GM19463 (cell line): ENCODE measurements at regions not wholly inside any gene's neighbourhood (a gene's known extent, or its start where the extent isn't known, plus 50 kb on each side); places are given as distances from the start of the nearest gene placed in this dataset.
"Not testable (repeated sequence)": the region's sequence is repeated elsewhere in the genome, so short reads cannot be mapped to it uniquely, and the experiment has no call there.

Experiments used
- ATAC-seq: cut with Tn5 transposase; IDR thresholded peaks from one replicate; pipeline ENCODE4 v1.9.1; 2021; ENCODE audit warnings: mild to moderate bottlenecking, moderate library complexity; ENCODE audit not compliant: unreplicated experiment

DNA sequence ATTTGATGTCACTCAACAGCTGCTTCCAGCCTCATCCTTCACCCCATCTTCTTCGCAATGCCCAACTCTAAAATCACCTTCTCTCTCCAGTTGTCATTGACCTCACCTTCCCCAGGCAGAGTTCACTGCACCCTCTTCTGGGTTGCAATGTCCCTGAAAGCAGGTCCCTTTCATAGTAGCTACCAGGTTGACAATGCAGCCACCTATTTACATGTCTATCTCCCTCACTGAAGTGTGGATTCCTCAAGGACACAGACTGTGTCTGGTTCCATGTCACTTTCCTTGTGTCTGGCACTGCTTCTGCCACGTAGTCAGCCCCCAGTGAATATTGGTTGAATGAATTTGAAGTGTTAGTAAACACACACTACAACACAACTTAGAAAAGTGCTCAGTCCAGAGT, 445.5 kb upstream of the WWC1 start:
- ATAC-seq, result no peak

DNA sequence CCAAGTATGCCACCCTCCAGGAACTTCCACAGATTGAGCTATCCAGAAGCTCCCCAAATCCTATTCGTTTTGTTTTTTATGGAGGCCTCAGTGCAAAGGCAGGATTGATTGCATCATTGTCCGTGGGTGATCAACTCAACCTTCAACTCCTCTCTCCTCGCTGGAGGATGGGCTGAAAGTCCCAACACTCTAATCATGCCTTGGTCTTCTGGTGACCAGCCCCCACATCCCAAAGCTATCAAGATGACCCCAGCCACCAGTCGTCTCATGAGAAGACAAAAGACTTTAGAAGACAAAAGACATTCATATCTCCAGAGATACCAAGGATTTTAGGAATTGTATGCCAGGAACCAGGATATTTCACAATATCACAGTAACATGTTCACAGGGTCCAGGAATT, 441.6 kb upstream of the WWC1 start:
- ATAC-seq, result no peak

DNA sequence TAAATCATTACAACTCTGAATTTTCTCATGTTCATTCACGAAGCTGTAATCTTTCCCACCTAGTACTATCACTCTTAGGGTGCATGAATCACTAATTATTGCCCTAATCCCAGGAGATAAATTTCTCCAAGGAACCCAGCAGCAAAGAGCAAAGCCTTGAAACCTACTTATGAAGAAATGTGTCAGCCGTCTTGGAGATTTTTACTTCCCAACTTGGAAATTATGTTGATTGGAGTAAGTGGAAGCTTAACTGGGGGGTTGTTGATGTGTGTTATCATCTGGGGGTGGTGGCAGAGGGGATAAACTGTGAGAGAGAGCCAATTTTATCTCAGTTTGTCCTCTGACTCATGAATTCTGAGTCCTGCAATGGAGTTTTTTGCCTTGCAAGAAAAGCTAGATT, 440.5 kb upstream of the WWC1 start:
- ATAC-seq, result no peak

DNA sequence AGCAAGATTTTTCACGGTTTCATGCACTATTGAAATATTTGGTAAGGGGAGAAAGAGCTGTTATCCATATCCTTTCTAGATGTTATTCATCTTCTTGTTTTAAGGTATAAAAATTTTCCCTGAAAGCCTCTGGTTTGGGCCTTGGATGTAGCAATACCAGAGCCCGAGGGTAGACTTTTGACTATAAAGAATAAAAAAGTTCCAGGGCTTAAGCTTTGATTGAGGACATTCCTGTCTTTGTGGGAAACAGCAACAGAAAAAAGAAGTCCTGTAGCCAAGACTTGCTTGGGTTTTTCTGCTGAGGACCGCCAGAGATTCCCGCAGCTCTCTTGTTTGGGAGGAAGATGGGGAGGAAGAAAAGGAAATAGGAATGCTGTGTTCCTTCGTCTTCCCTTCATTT, 440.0 kb upstream of the WWC1 start:
- ATAC-seq, result no peak

DNA sequence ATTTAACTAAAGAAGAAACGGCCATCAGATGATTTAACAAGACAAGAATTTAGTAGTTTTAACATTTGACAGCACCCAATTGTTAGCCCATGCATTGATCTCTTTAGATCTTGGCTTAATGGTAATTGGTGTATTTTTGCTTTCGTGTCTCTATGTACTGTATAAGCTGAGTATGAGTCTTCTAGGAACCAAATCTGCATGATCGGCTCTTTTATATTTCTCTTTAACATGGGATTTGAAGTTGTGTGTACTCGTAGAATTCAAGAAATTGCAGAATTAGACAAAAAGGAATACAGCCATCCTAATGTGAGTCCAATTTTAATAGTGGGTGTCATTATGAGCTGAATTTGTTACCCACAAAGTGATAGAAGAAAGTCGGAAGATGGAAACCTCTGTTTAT, 438.9 kb upstream of the WWC1 start:
- no peak for ATAC-seq

DNA sequence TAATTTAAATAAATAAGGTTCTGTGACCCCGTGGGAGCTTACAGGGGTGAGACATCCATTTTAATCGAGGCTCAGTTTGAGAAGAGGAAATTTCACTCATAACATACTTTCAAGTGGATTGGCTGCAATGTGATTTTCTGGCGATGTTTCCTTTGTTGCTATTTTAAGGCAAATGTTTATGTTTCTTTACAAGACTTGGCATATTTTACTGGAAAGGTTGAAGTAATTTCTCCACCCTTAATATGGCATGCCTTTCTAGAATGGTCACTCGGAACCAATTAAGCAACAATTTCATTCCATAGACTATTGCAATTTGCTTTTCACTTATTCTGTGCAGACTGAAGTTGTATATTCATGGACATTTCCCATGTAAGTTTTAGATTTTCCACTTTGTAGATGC, 438.0 kb upstream of the WWC1 start:
- no peak for ATAC-seq

DNA sequence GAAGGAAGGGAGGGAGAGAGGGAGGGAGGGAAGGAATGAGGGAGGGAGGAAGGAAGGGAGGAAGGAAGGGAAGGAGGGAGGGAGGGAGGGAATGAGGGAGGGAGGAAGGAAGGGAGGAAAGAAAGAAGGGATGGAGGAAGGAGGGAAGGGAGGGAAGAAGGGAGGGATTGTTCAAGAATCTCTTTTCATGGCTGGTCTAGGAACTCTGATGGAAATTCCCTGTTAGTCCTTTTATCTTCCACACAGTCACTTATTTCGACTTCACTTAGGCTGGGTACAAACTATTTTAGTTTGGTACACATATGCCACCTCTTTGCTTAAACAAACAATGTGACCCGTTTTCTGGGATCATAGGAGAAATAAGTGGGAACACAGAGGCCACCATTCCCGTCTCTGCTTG, 435.6 kb upstream of the WWC1 start:
- no peak for ATAC-seq

DNA sequence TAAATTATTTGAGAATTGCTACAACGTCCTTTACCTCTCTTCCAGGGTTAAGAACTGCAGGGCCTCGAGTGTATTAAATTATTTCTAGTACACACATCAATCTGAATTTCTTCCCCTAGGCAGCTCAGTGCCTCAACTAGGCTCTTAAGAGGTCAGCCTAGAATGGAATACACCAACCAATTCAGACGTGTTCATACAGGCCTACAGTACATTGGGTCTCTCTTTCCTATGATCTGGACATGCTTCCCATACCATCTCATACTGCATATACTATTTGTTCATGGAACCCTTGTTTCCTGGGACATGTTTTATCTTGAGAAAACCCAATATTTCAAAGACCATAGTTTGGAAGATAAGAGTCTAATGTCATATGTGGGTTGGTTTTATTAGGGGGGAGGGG, 434.1 kb upstream of the WWC1 start:
- ATAC-seq, result no peak

DNA sequence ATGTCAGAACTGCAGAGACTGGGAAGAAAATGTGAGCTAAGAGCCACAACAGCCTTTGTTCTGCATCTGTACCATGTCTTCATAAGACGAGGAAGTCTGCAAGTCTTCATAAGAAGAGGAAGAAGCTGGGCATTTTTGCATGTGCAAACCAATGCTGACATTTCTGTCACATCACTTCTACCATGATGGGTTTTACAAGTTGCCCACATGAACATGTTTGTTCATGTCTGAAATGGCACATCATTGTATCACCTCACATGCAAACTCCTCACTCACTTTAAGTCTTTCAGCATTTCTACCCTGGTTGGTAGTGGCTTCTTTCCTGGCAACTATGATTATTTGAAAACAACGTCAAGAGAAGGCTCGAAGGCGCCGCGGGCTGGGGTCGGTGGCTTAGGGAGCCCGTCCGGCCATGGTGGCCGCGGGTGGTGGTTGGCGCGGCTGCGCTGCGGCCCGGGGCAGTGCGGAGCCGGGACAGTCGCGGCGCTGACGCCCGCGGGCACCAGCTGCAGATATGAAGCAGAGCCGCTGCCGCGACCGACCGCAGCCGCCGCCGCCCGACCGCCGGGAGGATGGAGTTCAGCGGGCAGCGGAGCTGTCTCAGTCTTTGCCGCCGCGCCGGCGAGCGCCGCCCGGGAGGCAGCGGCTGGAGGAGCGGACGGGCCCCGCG, 433.1 kb upstream of the WWC1 start:
- ATAC-seq, result not testable (repeated sequence)

DNA sequence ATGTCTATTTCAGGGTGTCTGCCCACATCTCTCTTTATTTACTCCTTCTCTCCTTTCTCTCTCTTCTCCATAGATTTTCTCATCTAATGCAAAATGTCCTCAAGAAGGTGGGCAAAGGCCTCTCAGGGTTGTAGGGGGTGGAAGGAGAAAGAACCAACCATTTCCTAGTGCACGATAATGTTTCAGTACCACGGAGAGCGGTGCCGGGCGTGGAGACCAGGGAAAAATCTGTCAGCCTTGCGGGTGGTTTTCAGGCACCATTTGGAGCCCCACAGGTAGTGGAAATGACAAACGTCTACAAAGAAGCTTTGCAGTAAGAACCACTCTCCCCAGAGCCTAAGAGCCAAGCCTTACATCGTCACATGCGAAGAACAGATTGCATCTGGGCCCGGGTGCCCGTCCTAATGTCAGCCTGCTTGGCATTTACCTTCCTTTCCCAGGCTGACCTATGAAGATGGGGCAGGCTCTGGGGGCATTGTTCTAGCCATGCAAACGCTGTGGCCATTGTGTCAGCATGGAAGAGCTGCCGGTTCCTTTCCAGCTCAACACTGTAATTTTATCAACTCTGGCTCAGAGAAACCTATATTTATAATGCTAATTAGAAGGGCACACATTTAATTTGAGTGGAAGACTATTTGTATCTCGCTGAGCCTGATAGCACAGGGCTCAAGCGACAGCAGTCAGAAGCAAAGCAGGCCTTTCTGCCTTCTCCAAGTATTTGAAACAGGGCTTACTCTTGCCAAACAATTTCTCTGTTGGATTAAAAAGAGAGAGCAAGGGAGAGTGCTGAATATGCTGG, 430.1 kb upstream of the WWC1 start:
- ATAC-seq, result no peak

DNA sequence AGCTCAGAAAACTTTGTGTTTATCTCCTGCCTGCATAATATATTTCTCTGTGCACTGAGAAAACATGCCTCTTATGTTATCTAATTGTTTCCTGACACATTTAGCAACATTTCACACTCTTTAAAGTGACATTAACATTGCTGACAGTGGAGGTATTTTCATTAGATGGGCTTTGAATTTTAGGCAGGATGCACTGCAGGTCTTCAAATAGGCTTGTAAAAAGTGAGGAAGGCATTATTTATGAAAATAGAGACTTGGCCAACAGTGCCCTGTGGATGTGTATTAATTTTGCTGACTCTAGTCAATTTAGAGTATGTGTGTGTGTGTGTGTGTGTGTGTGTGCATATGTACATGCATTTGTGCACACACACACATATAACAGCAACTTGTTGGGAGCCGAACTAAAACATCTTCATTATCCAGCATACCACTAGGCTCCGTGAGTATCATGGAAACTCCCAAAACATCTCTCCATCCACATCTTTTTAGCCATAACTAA, 429.5 kb upstream of the WWC1 start:
- no peak for ATAC-seq

DNA sequence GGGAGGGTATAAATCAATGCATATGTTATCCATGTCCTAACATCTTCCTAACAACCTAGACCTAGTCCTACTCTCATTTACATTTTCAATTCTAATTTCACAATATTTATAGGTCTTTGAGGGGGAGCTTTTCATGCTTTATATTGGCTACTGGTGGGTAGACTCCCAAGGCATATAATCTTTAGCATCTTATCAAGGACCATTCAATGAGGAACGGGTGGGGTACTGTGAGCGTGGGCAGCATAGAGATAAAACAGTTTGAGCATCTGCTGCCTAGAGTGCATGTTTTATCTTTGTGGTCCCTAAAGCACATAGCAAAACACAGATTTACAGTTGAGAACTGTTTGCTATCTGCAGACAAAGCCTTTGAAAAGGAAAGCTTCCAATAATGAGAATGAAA, 427.6 kb upstream of the WWC1 start:
- no peak for ATAC-seq

DNA sequence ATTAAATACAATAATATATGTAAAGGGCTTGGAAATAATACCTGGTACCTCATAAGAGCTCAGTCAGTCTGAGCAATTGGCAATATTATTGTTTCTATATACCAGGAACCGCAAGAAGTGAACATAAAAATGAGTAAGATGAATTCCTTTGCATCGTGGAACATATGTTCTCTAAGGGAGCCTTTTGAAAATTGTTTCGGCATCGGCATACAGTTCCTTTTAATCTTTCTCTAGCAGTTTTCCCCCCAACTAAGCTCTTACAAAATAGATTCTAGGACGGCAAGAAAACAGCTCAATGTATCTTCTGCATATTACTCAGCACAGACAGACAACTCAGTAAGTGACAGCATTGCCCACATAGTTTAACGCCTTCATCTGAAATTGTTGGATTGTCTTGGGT, 426.6 kb upstream of the WWC1 start:
- no peak for ATAC-seq

DNA sequence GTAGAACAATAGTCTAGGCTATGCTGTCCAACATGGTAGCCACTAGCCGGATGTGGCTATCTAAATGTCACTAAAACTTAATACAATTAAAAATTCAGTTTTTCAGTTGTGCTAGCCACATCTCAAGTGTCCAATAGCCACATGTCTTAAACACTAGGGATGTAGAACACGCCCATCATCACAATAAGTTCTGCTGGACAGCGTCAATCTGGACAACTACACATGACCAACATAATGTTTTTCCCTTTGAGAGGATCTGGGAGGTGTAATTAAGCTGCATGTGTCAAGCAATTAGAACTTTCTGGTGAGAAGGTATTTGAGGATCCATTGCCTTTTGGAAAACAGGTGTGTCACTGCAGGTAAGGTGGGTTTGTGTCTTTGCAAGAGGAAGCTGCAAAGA, 424.6 kb upstream of the WWC1 start:
- ATAC-seq, result no peak

DNA sequence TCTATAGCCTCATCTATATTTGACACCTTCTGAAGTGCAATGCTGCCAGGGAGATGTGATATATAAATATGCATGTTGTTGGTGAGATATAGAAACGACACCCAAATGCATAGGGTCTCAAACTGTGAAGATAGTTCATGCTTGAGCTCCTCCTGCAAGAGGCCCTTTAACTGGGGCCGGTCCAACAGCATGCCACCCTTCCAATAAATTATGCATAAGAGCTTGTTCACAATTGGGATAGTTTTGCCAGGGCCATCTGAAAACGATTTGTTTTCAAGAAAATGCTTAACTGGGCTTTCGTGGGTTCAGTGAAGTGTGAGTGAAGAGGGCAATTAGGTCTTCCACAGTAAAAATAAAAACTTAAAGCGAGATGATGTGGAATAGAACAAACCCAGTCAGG, 424.2 kb upstream of the WWC1 start:
- no peak for ATAC-seq

DNA sequence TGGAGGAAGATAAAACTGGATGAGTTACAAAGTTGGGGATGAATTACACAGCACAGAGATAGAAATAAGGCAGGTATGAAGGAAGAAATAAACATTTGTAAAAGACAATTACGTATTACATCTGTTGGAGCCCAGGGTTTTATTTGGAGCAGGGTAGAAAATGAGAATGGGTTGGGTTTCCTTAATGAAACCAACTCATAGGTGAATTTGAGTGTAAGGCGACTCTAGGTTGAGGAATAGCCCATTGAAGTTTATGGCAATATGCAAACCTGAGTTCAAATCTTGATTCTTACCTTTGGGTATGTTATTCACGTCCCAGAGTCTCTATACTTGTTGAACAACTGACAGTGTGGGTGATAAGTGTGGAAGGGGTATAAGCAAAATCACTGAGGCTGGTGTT, 422.3 kb upstream of the WWC1 start:
- ATAC-seq, result no peak

DNA sequence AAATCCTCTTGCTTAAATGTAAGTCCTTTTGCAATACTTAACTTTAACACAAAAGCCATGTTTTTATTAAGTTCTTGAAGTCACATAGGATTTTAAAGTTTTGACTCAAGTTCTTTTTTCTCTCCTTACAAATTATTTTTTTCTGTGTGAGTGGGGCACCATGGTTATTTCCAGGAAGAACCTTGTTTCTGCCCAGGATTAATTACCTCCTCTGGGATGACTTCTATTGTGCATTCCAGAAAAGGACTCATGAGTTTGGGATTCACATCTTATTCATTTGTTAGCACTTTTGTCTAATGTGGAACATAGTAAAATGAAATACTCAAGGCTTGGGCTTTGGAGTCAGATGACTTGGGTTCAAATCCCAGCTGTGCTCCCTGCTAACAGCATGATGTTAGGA, 421.4 kb upstream of the WWC1 start:
- ATAC-seq, result no peak

DNA sequence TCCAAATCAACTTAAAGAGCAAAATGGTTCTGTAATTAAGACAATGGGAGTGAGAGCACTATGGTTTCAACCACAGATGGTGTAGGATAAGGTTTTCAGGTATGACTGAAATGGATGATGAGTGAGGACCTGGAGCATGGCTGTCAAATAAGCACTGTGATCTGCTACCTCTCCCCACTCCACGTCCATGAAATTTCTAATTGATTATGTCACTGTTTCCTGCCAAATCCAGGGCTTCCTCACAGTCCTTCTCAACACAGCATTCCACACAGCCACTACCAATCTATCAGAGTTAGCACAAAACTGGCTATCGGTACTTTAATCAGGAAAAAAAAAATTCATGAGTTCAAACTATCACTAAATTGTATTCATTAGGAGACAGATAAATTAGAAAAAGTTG, 420.4 kb upstream of the WWC1 start:
- ATAC-seq, result no peak

DNA sequence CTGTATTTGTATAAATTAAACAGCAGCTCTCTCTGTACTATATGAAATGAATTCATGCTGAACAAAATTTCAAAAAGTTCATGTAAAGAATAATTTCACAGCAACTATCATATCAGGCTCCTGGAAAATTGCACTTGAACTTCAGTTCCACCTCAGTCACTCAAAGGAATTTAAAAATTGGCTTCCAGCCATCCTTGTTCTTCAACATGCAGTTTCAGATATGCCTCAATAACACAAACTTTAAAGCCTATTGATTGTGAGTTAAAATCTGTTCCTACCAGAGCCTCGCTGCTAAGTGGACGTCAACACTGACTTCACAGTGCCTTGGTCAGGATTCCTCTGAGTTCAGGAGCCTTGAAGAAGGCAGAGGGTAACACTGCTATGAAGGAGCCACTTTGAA, 418.7 kb upstream of the WWC1 start:
- ATAC-seq, result no peak

DNA sequence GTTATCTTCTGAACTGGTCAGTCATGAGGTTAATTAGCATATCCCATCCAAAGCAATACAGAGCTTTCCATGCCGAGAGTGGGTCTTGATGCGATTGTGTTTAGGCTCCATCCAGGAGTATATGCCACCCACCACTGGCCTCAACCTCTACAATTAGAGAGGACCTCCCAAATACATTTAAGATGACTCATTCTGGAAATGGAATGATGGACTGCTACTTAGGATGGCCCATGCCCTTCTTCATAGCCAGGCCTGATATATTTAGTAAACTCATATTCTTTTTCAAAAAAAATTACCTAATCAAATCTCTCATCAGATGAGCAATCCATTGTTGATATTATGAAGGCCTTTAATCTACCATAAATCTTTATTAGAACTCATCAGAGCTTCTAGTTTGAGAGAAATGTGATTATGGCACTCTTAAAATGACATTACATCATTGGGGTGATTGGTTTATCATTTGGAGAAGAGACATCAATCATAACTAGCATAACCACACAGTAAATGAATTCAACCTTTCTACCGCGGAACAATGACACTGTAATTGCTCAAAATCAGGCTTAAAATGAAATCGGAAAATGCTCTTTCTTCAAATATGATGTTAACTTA, 414.2 kb upstream of the WWC1 start:
- no peak for ATAC-seq

DNA sequence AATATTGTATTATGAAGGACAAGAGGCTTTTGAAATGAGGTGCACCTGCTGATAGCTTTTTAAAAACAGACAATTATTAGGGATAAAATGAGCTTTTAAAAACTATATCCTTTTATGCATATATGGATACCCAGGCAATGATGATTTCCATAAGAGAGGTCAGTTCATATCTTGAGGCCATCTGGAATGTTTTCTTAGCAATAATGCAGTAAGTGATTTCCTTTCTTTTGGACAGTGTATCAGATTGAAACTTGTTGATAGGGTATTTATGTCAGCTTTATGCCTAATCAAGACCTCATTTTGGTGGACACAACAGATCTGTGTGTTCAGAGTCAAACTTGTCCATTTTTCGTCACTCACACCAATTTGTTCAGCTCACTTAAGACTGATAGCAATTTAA, 413.5 kb upstream of the WWC1 start:
- no peak for ATAC-seq

DNA sequence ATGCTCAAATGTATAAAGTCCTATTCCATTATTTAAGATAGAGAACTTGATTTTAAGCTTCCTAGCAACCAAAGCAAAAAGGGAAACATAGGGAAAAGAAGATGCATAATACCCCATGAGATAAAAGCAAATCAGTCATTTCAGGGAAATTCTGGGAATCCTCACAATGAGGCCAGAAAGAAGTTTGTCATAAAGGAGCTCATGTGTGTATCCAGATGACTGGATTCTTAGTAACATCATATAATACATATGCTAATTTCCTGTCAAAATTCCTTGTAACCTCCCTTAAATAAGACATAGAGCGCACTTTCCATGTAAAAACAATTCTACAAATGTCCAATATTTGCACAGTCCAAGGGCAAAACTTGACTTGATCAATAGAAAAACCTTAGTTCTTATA, 411.0 kb upstream of the WWC1 start:
- ATAC-seq, result no peak
